ENCODE measurements at regions not wholly inside any gene's neighbourhood (a gene's known extent, or its start where the extent isn't known, plus 50 kb on each side); places are given as distances from the start of the nearest gene placed in this dataset.

- no peak for DNase-seq (ENCODE audit: low spot score)
- no peak overlapping the region for H3K27ac ChIP-seq
- H3K4me3 ChIP-seq = no peak overlapping the region
- TF ChIP-seq CTCF (IDR thresholded peaks at IDR 0.05) = no peak
Measured at GRCh38 chr5:2627867-2628266, 123.6 kb downstream of the IRX2 start.

- no peak overlapping the region for H3K27ac ChIP-seq
- no peak overlapping the region for H3K4me3 ChIP-seq
- DNase-seq (ENCODE audit: low spot score) = no peak
- no peak for TF ChIP-seq CTCF (IDR thresholded peaks at IDR 0.05)
Measured at GRCh38 chr5:2626572-2626971, 124.9 kb downstream of the IRX2 start.

- no peak for TF ChIP-seq CTCF (IDR thresholded peaks at IDR 0.05)
- H3K4me3 ChIP-seq = no peak overlapping the region
- no peak for DNase-seq (ENCODE audit: low spot score)
- no peak overlapping the region for H3K27ac ChIP-seq
Measured at GRCh38 chr5:2622866-2623265, 128.6 kb downstream of the IRX2 start.

GRCh38 chr5:2621631-2622030 is 129.8 kb downstream of the IRX2 start:
- no peak overlapping the region for H3K27ac ChIP-seq
- no peak for DNase-seq (ENCODE audit: low spot score)
- H3K4me3 ChIP-seq = no peak overlapping the region
- TF ChIP-seq CTCF (IDR thresholded peaks at IDR 0.05) = no peak

GRCh38 chr5:2619216-2619615 is 132.3 kb downstream of the IRX2 start:
- no peak for TF ChIP-seq CTCF (IDR thresholded peaks at IDR 0.05)
- DNase-seq (ENCODE audit: low spot score) = no peak

GRCh38 chr5:2617461-2617860 is 134.0 kb downstream of the IRX2 start:
- DNase-seq (ENCODE audit: low spot score) = no peak
- Histone ChIP-seq H3K4me3 (no peak overlapping the region), H3K27ac (no peak overlapping the region)
- no peak for TF ChIP-seq CTCF (IDR thresholded peaks at IDR 0.05)

More at GRCh38 chr5:2619216-2619615, 132.3 kb downstream of the IRX2 start:
- Histone ChIP-seq H3K27ac (no peak overlapping the region), H3K4me3 (no peak overlapping the region)

GRCh38 chr5:2615917-2616316 is 135.6 kb downstream of the IRX2 start:
- DNase-seq (ENCODE audit: low spot score) = no peak
- no peak for TF ChIP-seq CTCF (IDR thresholded peaks at IDR 0.05)
- Histone ChIP-seq H3K4me3 (no peak overlapping the region), H3K27ac (no peak overlapping the region)
